ENCODE measurements at regions not wholly inside any gene's neighbourhood (a gene's known extent, or its start where the extent isn't known, plus 50 kb on each side); places are given as distances from the start of the nearest gene placed in this dataset.

DNA sequence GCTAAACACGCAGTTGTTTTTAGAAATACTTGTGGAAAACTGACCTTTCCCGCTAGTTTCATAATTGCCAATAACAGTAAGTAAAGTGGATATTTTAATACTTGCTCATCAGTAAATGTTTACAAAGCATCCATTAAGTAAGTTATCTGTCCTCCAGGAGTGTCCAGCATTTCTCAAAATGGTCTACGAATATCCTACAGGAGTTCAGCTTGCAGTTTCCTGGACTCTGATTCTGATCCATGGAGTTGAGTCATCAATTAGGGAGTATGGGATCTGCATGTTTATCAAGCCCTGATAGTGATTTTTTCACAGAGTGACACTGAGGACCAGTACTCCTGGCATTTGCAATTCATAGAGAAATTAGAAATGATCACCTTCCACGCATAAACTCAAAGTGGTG, 325.2 kb upstream of the AADAT start:
- intact Hi-C loops (cut with DNase I) = no loop called here
- H3K27me3 ChIP-seq = no peaks in the 10 kb centered on the region
- H3K9me3 ChIP-seq = no peaks in the 10 kb centered on the region
- ATAC-seq = no peak
- TF ChIP-seq CTCF (IDR thresholded peaks at IDR 0.05) = no peak
- H3K36me3 ChIP-seq = no peaks in the 10 kb centered on the region
- H3K4me3 ChIP-seq = no peak overlapping the region
- 55% methylated on average over 4 of the region's 4 CpGs for WGBS (ENCODE audit: insufficient coverage, low coverage, low lambda C conversion rate, missing lambda C conversion rate)
- H3K27ac ChIP-seq = no peak overlapping the region
- H3K4me1 ChIP-seq = no peaks in the 10 kb centered on the region
- no peak for DNase-seq

- Histone ChIP-seq H3K4me3 (no peak overlapping the region), H3K36me3 (no peaks in the 10 kb centered on the region), H3K9me3 (no peaks in the 10 kb centered on the region), H3K27me3 (no peaks in the 10 kb centered on the region), H3K4me1 (no peaks in the 10 kb centered on the region), H3K27ac (no peak overlapping the region)
- TF ChIP-seq POLR2A (IDR thresholded peaks at IDR 0.05) = no peak
- TF ChIP-seq CTCF (IDR thresholded peaks at IDR 0.05) = no peak
- ATAC-seq (no peak), DNase-seq (no peak)
- intact Hi-C loops (cut with DNase I) = no loop called here
- WGBS (ENCODE audit: insufficient coverage, low coverage, low lambda C conversion rate, missing lambda C conversion rate) = 14% methylated on average over 2 of the region's 2 CpGs
Observed at GRCh38 chr4:170414360-170414759, 324.6 kb upstream of the AADAT start.

GRCh38 chr4:170413951-170414350, 324.2 kb upstream of the AADAT start:
- H3K36me3 ChIP-seq = no peaks in the 10 kb centered on the region
- H3K4me3 ChIP-seq = no peak overlapping the region
- ATAC-seq (no peak), DNase-seq (no peak)
- intact Hi-C loops (cut with DNase I) = no loop called here
- H3K9me3 ChIP-seq = no peaks in the 10 kb centered on the region
- no peak for TF ChIP-seq CTCF (IDR thresholded peaks at IDR 0.05)
- no peak for TF ChIP-seq POLR2A (IDR thresholded peaks at IDR 0.05)
- no peaks in the 10 kb centered on the region for H3K4me1 ChIP-seq
- H3K27ac ChIP-seq = no peak overlapping the region
- no peaks in the 10 kb centered on the region for H3K27me3 ChIP-seq

DNA sequence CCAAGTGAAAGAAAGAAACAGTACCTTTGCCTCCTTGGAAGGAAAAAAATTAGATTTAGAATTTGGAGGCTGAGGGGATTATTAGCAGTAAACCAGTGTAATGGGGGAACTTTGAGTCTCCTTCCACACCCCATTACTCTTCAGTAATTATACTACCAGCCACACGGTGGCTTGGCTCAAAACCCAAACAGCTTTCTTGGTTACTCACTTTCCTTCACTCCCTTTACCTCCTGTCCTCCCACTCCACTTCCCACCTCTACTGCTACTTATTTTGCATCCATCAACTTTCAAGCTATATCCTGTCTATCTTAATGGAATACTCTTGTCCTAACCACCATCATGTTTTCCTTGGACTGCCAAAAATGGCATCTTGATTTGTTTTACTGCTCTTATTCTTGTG, 310.6 kb upstream of the AADAT start:
- intact Hi-C loops (cut with DNase I) = no loop called here
- WGBS (ENCODE audit: insufficient coverage, low coverage, low lambda C conversion rate, missing lambda C conversion rate) = 23% methylated on average over 1 of the region's 1 CpG
- H3K27ac ChIP-seq = no peak overlapping the region
- no peak overlapping the region for H3K4me3 ChIP-seq
- H3K9me3 ChIP-seq = no peaks in the 10 kb centered on the region
- no peaks in the 10 kb centered on the region for H3K36me3 ChIP-seq
- H3K4me1 ChIP-seq = no peaks in the 10 kb centered on the region
- H3K27me3 ChIP-seq = no peaks in the 10 kb centered on the region
- no peak for ATAC-seq
- DNase-seq = no peak
- TF ChIP-seq CTCF (IDR thresholded peaks at IDR 0.05) (no peak), POLR2A (IDR thresholded peaks at IDR 0.05) (no peak)

GRCh38 chr4:170399581-170400293, 310.0 kb upstream of the AADAT start:
- no peak for DNase-seq
- H3K4me1 ChIP-seq = no peaks in the 10 kb centered on the region
- no peaks in the 10 kb centered on the region for H3K9me3 ChIP-seq
- H3K27me3 ChIP-seq = no peaks in the 10 kb centered on the region
- no peak for TF ChIP-seq CTCF (IDR thresholded peaks at IDR 0.05)
- TF ChIP-seq POLR2A (IDR thresholded peaks at IDR 0.05) = no peak
- no peak overlapping the region for H3K4me3 ChIP-seq
- intact Hi-C loops (cut with DNase I) = no loop called here
- no peak for ATAC-seq
- 58% methylated on average over 3 of the region's 3 CpGs for WGBS (ENCODE audit: insufficient coverage, low coverage, low lambda C conversion rate, missing lambda C conversion rate)
- no peak overlapping the region for H3K27ac ChIP-seq
- no peaks in the 10 kb centered on the region for H3K36me3 ChIP-seq

All from right lobe of liver (tissue), 6 donors.